EH (cell line): ENCODE measurements at regions not wholly inside any gene's neighbourhood (a gene's known extent, or its start where the extent isn't known, plus 50 kb on each side); places are given as distances from the start of the nearest gene placed in this dataset.

Experiments used
- DNase-seq: peaks from one replicate; pipeline ENCODE4 v3.0.0-alpha.2; 2015; ENCODE audit warnings: low read depth

DNA sequence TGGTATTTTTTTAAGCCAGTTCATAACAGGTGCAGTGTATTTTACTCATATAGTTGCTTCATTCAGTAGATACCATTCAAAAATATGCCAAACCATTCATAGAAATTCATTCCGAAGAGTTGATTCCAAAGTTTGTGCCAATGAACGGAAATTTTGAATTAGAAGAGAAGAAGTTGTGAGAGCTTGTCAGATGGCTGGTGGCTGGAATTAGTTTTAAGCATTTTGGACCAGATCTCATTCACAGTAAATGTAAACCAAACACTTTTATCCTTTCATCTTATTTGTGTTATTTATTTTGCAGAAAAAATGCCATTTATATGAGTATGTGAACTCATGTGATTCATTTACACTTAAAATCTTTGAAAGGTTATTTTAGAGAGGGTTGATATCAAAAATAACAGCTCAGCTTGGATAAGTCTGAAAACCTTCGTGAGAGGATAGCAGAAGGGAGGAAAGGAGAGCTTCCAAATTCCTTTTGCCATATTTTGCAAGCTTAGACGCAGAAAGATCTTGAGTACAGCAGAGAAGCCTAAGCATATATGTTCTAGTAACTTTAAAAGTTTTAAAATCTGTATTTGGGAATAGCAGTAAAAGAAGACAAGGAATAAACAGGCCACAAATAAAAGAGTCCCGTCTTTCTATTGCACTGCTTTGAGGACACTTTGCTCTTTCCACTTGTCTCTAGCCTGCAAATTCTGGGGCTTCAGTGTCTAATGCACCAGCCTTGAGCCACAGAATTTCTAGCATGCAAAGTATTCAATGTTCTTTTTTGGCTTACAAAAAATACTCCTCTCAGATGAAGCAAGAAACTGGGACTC is 253.6 kb upstream of the FLRT2 start:
- DNase-seq: no peak

GRCh38 chr14:85276979-85277228 is 253.0 kb upstream of the FLRT2 start:
- DNase-seq: no peak

GRCh38 chr14:85279407-85279806 is 250.5 kb upstream of the FLRT2 start:
- no peak for DNase-seq

DNA sequence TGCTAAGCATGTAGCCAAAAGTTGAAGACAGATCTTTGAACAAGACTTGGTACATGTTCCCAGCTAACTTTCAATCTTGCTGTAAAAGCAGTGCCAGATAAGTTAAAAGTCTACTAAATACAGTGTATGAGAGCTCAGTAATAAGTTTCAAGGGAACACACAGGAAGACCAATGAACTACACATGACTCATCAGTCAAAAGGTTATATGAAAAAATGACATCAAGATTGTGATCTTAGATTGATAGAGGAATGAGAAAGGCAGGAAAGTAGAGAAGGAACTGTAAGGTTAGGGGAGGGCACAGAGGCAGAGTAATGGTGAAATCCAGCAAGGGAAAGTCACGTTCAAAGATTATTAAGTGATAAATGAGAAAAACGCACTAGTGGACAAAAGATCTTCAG is 249.9 kb upstream of the FLRT2 start:
- DNase-seq: peak; percentile 22

DNA sequence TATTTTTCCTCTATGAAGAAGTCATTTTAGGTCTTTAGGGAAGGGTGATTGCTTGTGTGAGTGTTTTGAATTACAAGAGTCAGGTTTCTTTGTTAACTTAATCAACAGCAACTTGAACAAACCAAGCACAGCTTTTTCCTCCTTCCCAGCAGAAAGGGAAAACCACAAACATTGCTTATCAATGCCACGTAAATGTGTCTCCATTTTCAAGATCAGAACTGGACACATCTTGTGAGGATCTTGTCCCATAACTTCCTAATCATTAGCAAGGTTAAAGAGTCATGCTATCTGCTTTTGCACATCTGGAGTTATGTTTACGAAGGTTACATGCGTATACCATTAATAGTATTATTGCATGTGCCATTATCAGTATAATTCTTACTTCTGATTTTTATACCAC is 248.0 kb upstream of the FLRT2 start:
- no peak for DNase-seq

- no peak for DNase-seq
These were observed 241.9 kb upstream of the FLRT2 start for GRCh38 chr14:85288041-85288440.

DNA sequence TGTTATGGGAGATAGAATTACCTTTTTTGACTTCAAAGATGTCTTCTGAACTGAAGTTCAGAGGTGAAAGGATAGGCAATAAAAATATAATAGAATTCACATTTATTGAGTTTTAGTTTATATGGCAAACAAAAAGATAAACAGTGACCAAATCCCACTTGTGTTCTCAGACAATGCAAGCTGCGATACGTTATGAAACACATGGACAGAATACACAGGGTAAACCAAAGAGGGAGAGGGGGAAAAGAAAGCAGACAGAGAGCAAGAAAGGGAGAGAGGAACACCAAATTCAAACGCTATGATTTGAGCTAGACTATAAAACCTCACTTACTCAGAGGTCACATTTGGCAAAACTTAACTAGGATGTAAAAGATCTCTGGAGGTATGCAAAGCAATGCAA is 238.2 kb upstream of the FLRT2 start:
- DNase-seq: no peak

- no peak for DNase-seq
These were observed 236.2 kb upstream of the FLRT2 start for GRCh38 chr14:85293612-85294234.

DNA sequence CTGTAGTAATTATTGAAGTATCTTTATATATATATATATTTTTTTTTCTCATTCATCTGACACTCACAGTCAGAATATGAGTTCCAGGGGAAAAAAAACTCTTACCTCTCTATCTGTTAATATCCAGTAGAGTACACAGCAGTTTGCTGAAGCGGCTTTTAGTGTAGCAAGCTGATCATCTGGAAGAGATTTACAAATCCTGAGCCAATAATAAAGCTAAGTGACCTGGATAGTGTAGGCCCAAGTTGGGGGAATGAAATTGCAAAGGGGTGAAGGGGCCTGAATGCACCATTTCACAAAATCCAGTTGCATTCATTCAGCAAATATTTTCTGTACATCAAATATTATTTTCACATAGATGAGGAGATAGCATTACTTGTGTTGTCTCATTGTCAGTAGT is 234.6 kb upstream of the FLRT2 start:
- no peak for DNase-seq

DNA sequence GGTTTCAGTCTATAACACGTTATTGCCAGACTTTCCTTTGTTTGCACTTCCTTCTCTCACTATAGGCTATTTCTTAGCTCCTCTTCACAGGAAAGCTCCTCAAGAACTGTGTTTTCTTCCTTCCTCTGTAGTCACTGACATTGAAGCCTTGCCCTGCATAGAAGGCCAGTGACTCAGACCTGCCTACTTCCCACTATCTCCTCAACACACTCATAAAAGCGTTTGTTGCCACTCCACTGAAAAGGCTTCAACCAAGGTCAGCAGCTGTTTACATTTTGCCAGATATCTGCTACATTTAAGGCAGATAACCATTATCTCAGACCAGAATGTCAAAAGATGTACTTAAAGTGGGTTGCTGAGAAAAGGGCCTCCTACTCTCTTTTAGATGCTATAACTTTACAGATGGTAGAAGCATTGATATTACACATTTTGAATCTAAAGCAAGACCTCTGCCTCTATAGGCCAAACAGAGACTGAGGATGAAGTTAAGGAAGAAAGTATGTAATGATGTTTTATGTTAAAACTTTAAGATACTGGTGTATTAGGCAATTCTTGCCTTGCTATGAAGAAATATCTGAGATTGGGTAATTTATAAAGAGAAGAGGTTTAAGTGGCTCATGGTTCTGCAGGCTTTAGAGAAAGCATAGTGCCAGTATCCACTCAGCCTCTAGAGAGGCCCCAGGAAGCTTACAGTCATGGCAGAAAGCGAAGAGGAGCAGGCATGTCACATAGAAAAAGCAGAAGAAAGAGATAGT is 233.3 kb upstream of the FLRT2 start:
- peak; percentile 55 for DNase-seq

- no peak for DNase-seq
These were observed 229.8 kb upstream of the FLRT2 start for GRCh38 chr14:85300107-85300506.

DNA sequence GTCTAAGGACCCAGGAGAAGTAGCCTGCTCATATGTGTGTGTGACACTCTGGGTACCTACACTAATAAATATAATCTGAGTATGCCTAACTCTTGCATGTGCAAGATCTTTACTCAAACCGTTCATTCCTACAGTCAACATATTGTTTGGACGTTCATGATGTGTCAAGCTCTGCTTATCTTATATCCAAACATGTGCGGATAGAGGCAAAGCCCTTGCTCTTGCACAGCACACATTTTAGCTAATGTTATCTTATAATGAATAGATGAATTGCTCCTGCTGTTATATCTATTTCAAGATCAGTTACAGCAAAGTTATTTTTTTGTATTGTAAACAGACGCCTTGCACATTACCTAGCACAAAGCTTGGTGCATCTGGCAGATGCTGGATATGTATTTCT is 228.4 kb upstream of the FLRT2 start:
- no peak for DNase-seq

GRCh38 chr14:85306024-85306423 is 223.9 kb upstream of the FLRT2 start:
- DNase-seq: no peak

DNA sequence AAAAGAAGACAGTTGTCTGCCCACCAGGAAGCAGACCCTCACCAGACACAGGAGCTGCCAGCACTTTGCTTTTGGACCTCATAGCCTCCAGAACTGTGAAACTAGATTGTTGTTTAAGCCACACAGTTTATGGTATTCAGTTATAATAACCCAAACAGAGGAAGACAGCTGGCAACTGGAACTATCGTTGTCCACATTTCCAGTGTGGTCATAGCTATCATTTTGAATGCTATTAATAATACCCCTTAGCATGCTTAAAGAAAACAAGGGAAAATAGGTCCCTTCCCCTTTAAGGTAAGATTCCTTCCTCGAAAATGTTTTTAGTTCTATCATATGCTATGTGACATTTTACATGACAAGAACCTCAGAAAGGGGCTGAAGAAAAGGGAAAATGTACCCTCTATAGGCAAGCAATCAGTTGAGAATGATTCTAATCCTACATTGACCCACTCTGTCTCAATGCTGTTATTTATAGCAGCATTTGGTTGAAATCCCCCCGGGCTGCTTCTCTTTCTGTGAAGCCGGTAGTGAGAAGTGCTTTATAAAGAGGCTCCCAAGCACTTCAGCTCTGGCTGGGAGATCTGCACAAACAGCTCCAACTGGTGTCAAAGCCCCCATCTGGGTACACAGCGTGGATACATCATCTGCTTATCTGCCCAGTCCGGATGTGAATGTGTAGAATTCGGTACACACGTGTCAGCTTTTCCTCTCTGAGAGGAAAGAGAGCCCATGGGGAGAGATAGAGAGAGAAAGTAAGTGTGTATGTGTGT is 221.2 kb upstream of the FLRT2 start:
- no peak for DNase-seq

DNA sequence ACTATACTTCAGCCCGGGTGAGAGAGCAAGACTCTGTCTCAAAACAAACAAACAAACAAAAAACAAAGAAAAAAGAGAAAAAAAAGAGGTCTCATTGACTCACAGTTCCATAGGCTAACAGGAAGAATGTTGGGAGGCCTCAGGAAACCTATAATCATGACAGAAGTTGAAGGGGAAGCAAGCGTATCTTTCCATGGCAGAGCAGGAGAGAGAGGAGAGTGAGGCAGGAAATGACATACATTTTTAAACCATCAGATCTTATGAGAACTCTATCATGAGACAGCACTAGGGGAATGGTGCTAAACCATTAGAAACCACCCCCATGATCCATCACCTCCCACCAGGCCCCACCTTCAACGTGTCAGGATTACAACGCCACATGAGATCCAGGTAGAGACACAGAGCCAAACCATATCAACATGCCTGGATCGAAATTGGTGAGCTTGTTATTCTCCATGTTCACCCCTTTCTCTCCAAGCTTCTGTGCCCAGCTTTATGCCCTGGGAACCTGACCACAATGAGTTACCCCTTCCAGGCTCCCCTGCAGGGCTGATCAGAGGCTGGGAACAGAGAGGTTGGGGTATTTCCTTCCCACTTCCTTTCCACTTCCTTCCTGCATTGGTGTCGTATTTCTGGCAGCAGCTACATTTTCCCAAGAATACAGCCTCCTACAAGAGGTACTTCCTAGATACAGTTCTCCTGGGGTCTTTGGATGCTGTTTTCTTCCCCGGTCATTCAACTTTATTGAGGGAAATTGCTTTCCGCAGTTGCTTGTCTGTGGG is 219.3 kb upstream of the FLRT2 start:
- DNase-seq: no peak

- DNase-seq: peak; percentile 87
These were observed 216.3 kb upstream of the FLRT2 start for GRCh38 chr14:85313560-85314207.

GRCh38 chr14:85315290-85315689 is 214.7 kb upstream of the FLRT2 start:
- DNase-seq: no peak

DNA sequence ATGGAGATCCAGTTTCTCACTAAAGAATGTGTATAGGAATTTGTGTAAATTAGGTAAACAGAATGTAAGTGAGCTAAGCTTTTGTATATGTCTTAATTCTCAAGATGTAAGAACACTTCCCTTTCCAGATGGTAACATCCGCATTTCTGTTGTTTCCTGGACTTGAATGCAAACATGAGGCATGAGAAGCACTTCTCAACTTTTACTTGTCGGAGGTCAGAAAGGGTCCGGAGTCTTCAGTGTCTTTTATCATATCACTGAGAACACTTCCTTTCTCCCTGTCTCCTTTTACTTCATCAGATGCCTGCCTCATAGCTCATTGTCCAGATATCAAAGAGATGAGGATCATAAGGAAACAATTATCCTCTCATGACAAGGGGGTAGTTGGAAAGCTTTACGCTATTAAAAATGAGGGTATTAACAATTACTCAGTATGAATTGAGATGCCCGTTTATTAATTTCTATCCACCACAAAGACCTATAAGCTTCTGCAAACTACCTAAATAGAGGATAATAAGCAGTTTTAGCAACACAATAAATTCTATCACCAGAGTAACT is 214.1 kb upstream of the FLRT2 start:
- no peak for DNase-seq

DNA sequence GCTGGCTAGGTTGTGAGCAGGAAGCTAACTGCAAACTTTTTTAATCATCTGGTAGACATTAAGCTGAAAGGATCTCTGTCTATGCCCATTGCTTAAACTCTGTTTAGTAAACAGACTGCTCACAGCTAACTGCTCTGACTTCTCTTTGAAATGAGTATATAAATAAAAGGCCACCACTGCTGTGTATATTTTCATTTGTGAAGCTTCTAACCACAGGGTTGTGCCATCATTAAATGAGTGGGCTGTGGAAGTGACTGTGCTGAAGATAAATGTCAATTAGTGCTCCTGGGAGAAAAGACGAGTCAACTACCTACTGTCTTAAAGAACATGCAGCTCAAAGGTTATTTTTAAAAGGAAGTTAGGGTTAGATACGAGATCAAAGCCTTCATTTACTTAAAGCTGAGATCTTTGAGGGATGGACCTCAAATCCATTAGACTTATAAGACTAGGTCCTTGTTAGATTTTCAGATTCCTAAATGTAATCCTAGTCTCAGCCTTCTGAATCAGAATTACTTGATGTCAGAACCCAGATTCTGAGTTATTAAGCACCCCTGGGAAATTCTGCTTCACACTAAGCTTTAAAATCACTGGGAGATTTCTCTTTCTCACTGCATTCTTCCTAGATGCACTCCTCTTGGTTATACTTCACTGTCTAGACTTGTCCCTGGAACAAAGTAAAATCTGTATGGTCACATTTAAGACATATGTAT is 213.1 kb upstream of the FLRT2 start:
- DNase-seq: peak; percentile 52

DNA sequence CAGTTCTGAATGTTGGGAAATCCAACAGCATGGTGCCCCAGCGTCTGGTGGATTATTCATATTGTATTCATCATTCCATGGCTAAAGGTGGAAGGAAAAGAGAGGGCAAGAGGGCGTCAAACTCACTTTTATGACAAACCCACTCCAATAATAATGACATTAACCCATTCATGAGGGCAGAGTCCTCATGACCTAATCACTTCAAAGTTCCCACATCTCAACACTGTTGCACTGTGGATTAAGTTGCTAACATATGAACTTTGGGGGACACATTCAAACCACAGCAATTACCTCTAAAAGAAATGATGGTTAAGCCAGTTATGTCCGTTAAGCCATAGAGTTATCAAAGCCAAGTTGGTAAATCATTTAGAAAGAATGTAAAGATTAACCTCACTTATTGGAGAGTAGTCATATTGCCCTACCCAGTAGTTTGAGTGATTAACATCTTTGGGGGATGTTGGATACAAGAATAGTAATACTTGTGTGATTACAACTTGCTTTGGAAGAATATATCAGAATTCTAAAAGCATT is 212.4 kb upstream of the FLRT2 start:
- DNase-seq: peak; percentile 26
